A673 (cell line): ENCODE measurements at regions not wholly inside any gene's neighbourhood (a gene's known extent, or its start where the extent isn't known, plus 50 kb on each side); places are given as distances from the start of the nearest gene placed in this dataset.

Experiments
- CTCF ChIP-seq: fragments of 300-800, 200-600 bp; sonication (generic); conservative IDR thresholded peaks from 2 replicates; pipeline ENCODE4 v1.5.1; 2017; ENCODE audit warnings: low read depth, mild to moderate bottlenecking, antibody characterized with exemption, low read length, moderate library complexity, mixed read lengths
- EZH2 ChIP-seq: fragments of 200-600 bp; sonication (generic); IDR thresholded peaks from 2 replicates; pipeline ENCODE4 v1.6.1; 2017; ENCODE audit warnings: borderline replicate concordance, low read depth, mild to moderate bottlenecking, mixed read lengths, antibody characterized with exemption, low read length; ENCODE audit not compliant: poor library complexity, severe bottlenecking

GRCh38 chr6:153210083-153210482, 79.0 kb upstream of the RGS17 start:
- TF ChIP-seq CTCF, result no peak
- TF ChIP-seq EZH2, result no peak
